Gastrocnemius medialis (tissue), 4 donors: ENCODE measurements at regions not wholly inside any gene's neighbourhood (a gene's known extent, or its start where the extent isn't known, plus 50 kb on each side); places are given as distances from the start of the nearest gene placed in this dataset.

ENCODE experiments used
- ATAC-seq, 2 donors: fragments of 150-250 bp; one replicate each; pipeline ENCODE4 v1.9.1; 2016
- DNase-seq, 2 donors: peaks; one replicate each; pipeline ENCODE4 v3.0.0-alpha.2; 2019
- H3K27ac ChIP-seq, 4 donors: fragments of 200-600 bp; sonication (generic); 1 replicate in 1 of 4; 2 replicates in 3 of 4; pipeline ENCODE4 v1.5.1; 2016 to 2018; ENCODE audit warnings: mild to moderate bottlenecking in 2 of 4, moderate library complexity in 1 of 4
- H3K27me3 ChIP-seq, 3 donors: fragments of 200-600 bp; sonication (generic) in 2 of 3; 1 replicate in 1 of 3; 2 replicates in 2 of 3; pipeline versions ENCODE4 v1.5.1 to v1.6.0; 2016 to 2019; ENCODE audit warnings: mild to moderate bottlenecking in 1 of 3, moderate library complexity in 1 of 3
- H3K36me3 ChIP-seq, 2 donors: fragments of 200-600 bp; sonication (generic) in 1 of 2; one replicate each; pipeline ENCODE4 v1.5.1; 2017 to 2018
- H3K4me1 ChIP-seq, 2 donors: fragments of 200-600 bp; sonication (generic) in 1 of 2; one replicate each; pipeline ENCODE4 v1.5.1; 2016 to 2017; ENCODE audit warnings: mild to moderate bottlenecking in 2 of 2
- H3K4me3 ChIP-seq, 4 donors: fragments of 200-600 bp; sonication (generic) in 3 of 4; 1 replicate in 1 of 4; 2 replicates in 3 of 4; pipeline ENCODE4 v1.5.1; 2016 to 2019; ENCODE audit warnings: mild to moderate bottlenecking in 2 of 4
- H3K9me3 ChIP-seq, 3 donors: fragments of 200-600 bp; sonication (generic) in 2 of 3; 1 replicate in 1 of 3; 2 replicates in 2 of 3; pipeline ENCODE4 v1.5.1; 2016 to 2019
- CTCF ChIP-seq, 5 experiments: fragments of 450-650 bp in 3 of 5; fragments of 200-600 bp in 2 of 5; sonication (generic) in 2 of 5; IDR thresholded peaks in 4 of 5; conservative IDR thresholded peaks in 1 of 5; 1 replicate in 4 of 5; 2 replicates in 1 of 5; pipeline ENCODE4 v1.5.1; 2016 to 2019; ENCODE audit warnings: antibody characterized with exemption in 5 of 5, mild to moderate bottlenecking in 3 of 5, moderate library complexity in 3 of 5
- POLR2A ChIP-seq, 2 donors: fragments of 450-650 bp; IDR thresholded peaks; one replicate each; pipeline ENCODE4 v1.6.1; 2017; ENCODE audit warnings: antibody characterized with exemption in 2 of 2, mild to moderate bottlenecking in 2 of 2, moderate library complexity in 2 of 2
- in situ Hi-C, 4 donors: fragments of 200-750 bp; cut with MboI; loops; one replicate each; pipeline versions ENCODE4 v1.15.0 to v1.8.0; 2017; ENCODE audit warnings: low sequenced_read_pairs in 4 of 4
- intact Hi-C: fragments of 100-400 bp; cut with DNase I; formaldehyde crosslinking; loops from one replicate; pipeline ENCODE4 v1.15.1; 2023; ENCODE audit warnings: low total_unique reads

DNA sequence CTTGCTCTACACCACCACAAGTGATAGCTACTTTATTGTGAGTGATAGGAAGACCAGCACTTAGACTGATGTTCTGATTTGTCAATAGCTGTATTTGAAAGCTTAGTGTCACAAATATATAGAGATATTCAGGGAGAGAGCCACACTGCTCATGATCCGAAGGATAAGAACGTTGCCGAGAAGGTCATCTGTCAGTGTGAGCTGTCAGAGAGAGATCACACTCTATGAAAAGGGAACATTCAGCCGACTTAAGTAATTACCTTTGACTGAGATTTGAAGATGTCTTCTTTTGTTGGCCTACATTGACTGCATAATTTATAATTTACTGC lies 322.6 kb downstream of the TFEC start:
- TF ChIP-seq CTCF (IDR thresholded peaks at IDR 0.05 in 4 of 5, conservative IDR thresholded peaks at IDR 0.05 in 1 of 5) (no peak), POLR2A (IDR thresholded peaks at IDR 0.05) (no peak)
- in situ Hi-C loops, result no loop called here
- Histone ChIP-seq H3K4me3 (no peak overlapping the region), H3K27ac (no peak overlapping the region), H3K4me1 (no peaks in the 10 kb centered on the region), H3K36me3 (no peaks in the 10 kb centered on the region), H3K27me3 (no peaks in the 10 kb centered on the region), H3K9me3 (no peaks in the 10 kb centered on the region)
- ATAC-seq, result no peak
- intact Hi-C loops, result no loop called here
- DNase-seq, result no peak

GRCh38 chr7:115707258-115708012 lies 323.1 kb downstream of the TFEC start:
- in situ Hi-C loops, result no loop called here
- H3K9me3 ChIP-seq, result no peaks in the 10 kb centered on the region
- H3K4me1 ChIP-seq, result no peaks in the 10 kb centered on the region
- no peak overlapping the region for H3K27ac ChIP-seq
- no peaks in the 10 kb centered on the region for H3K36me3 ChIP-seq
- no peak for TF ChIP-seq POLR2A (IDR thresholded peaks at IDR 0.05)
- TF ChIP-seq CTCF (IDR thresholded peaks at IDR 0.05 in 4 of 5, conservative IDR thresholded peaks at IDR 0.05 in 1 of 5), result no peak
- DNase-seq (no peak), ATAC-seq (no peak)
- no peak overlapping the region for H3K4me3 ChIP-seq
- intact Hi-C loops, result no loop called here
- no peaks in the 10 kb centered on the region for H3K27me3 ChIP-seq

DNA sequence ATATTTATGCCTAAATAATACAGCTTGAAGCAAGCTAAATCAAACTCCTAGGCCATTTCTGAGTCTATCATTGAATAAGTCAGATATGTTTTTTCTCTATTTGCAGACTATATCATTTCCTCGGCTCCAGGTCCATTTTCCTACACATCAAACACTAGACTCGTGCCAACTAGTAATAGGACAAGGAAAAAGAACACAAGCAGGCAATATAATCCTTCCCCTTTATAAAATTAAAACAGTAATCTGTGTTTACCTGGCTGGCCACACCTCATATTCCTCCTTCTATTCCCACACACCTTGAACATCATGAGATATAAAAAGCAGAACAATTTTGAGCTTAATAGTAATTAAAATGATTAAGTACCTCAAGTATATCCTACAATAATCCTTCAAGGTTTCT lies 325.7 kb downstream of the TFEC start:
- Histone ChIP-seq H3K9me3 (no peaks in the 10 kb centered on the region), H3K27ac (no peak overlapping the region), H3K4me1 (no peaks in the 10 kb centered on the region), H3K36me3 (no peaks in the 10 kb centered on the region), H3K4me3 (no peak overlapping the region), H3K27me3 (no peaks in the 10 kb centered on the region)
- DNase-seq (no peak), ATAC-seq (no peak)
- no peak for TF ChIP-seq CTCF (IDR thresholded peaks at IDR 0.05 in 4 of 5, conservative IDR thresholded peaks at IDR 0.05 in 1 of 5)
- no peak for TF ChIP-seq POLR2A (IDR thresholded peaks at IDR 0.05)
- in situ Hi-C loops, result no loop called here
- intact Hi-C loops, result no loop called here

- no peak overlapping the region for H3K27ac ChIP-seq
- TF ChIP-seq CTCF (IDR thresholded peaks at IDR 0.05 in 4 of 5, conservative IDR thresholded peaks at IDR 0.05 in 1 of 5), result no peak
- no peak for TF ChIP-seq POLR2A (IDR thresholded peaks at IDR 0.05)
- ATAC-seq, result no peak
- intact Hi-C loops (no loop called here), in situ Hi-C loops (no loop called here)
- no peaks in the 10 kb centered on the region for H3K9me3 ChIP-seq
- no peak overlapping the region for H3K4me3 ChIP-seq
- no peak for DNase-seq
- H3K4me1 ChIP-seq, result no peaks in the 10 kb centered on the region
- no peaks in the 10 kb centered on the region for H3K27me3 ChIP-seq
- no peaks in the 10 kb centered on the region for H3K36me3 ChIP-seq
Measured at GRCh38 chr7:115701141-115701540, 329.4 kb downstream of the TFEC start.

DNA sequence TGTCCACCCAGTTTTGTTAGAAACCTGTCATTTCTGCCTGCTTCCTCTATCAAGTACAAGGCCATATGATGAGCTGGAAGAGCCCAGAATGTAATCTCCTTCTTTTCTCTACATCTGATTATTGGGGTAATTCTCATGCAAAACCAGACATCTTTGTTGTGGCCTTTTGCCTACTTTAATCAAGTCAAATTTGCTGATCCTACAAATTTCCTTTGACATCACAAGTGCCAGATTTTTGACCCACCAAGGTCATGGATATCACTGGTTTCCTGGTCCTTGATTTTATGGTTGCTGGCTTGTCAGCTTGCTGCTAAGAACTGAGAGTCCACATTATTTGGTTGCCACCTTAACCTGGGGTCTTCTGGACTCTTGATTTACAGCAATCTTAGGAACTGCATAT lies 336.1 kb downstream of the TFEC start:
- Histone ChIP-seq H3K9me3 (no peaks in the 10 kb centered on the region), H3K27me3 (no peaks in the 10 kb centered on the region), H3K27ac (no peak overlapping the region), H3K4me1 (no peaks in the 10 kb centered on the region), H3K4me3 (no peak overlapping the region), H3K36me3 (no peaks in the 10 kb centered on the region)
- intact Hi-C loops (no loop called here), in situ Hi-C loops (no loop called here)
- TF ChIP-seq POLR2A (IDR thresholded peaks at IDR 0.05) (no peak), CTCF (IDR thresholded peaks at IDR 0.05 in 4 of 5, conservative IDR thresholded peaks at IDR 0.05 in 1 of 5) (no peak)
- no peak for ATAC-seq
- no peak for DNase-seq
